ENCODE measurements at regions not wholly inside any gene's neighbourhood (a gene's known extent, or its start where the extent isn't known, plus 50 kb on each side); places are given as distances from the start of the nearest gene placed in this dataset.

DNA sequence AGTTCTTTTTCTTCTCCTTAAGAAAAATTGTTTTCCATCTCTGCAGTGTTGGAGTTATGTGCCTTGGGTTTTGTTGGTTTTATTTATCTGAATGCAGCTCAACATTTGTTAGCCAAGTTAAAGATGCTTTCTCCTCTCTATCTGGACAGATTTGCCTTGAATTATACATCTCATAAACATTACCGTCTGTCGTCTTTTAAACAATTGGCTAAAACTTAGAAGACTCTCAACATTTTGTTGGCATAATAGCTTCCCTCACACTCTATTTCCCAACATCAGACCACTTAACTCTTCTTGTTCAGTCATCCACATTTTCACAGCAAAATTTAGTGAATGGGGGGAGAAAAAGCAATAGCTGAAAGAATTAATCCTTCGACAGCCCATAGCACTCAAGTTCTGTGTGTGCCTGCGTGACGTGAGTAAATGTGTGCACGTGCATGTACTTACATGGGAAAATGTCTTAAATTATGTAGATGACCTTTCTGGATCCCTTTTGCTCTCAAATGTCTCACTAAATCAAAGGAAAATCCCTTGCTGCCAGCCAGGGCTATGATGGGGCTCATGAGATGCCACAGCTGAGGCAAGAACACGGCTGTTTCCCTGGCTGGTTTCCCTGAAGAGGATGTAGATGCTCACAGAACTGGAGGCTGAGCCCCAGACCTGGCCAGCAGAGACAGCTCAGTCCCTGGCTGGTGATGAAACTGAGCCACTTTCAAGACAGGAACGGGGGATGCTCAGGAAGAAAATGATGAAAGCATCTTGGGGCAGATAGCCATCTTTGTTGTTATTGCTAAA is 382.2 kb downstream of the FBXW7 start:
- TF ChIP-seq POLR2A (IDR thresholded peaks at IDR 0.05) (no peak), EP300 (IDR thresholded peaks at IDR 0.05) (no peak), POLR2AphosphoS5 (IDR thresholded peaks at IDR 0.05) (no peak)
- TF ChIP-seq, protein P1, sequence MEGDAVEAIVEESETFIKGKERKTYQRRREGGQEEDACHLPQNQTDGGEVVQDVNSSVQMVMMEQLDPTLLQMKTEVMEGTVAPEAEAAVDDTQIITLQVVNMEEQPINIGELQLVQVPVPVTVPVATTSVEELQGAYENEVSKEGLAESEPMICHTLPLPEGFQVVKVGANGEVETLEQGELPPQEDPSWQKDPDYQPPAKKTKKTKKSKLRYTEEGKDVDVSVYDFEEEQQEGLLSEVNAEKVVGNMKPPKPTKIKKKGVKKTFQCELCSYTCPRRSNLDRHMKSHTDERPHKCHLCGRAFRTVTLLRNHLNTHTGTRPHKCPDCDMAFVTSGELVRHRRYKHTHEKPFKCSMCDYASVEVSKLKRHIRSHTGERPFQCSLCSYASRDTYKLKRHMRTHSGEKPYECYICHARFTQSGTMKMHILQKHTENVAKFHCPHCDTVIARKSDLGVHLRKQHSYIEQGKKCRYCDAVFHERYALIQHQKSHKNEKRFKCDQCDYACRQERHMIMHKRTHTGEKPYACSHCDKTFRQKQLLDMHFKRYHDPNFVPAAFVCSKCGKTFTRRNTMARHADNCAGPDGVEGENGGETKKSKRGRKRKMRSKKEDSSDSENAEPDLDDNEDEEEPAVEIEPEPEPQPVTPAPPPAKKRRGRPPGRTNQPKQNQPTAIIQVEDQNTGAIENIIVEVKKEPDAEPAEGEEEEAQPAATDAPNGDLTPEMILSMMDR (IDR thresholded peaks at IDR 0.05) = no peak

Data from upper lobe of left lung (tissue), 4 donors.